ENCODE measurements at regions not wholly inside any gene's neighbourhood (a gene's known extent, or its start where the extent isn't known, plus 50 kb on each side); places are given as distances from the start of the nearest gene placed in this dataset.
"Not testable (repeated sequence)": the region's sequence is repeated elsewhere in the genome, so short reads cannot be mapped to it uniquely, and the experiment has no call there.

- DNase-seq, result not testable (repeated sequence)
Measured at GRCh38 chr6:141969768-141970415, 162.8 kb upstream of the GJE1 start.

GRCh38 chr6:141969201-141969600 lies 163.5 kb upstream of the GJE1 start:
- no peak for DNase-seq

DNA sequence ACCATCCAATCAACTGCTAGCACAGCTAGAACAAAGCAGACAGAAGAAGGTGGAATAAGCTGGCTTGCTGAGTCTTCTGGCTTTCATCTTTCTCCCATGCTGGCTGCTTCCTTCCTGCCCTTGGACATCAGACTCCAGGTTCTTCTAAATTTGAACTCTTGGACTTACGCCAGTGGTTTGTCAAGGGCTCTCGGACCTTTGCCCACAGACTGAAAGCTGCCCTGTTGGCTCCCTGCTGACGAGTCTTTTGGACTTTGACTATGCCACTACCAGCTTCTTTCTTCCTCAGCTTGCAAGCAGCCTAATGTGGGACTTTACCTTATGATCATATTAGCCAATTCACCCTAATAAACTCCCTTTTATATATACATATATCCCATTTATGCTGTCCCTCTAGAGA lies 164.1 kb upstream of the GJE1 start:
- DNase-seq, result no peak

DNA sequence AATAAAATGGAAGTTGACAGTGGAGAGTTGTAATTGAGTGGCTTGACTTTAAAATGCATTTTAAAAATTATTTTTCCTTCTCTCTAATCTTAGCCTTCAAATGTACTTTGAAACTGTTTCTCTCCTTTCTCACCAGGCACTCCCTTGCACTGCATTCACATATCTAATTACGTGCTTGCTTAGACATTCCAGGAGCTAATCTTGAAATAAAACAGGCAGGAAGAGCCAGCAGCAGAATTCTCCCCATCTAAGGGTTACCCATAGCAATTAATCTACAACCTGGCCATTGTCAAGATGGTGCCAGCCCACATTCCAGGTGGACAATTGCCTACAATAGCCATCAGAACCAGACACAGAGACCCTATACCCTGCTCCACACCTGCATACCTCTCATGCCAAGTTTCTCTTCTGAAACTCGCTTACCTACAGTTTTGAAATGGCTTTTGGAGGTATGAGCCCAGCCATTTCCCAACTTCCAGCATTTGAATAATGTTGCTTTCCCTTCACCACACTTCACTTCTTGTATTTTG lies 167.6 kb upstream of the GJE1 start:
- no peak for DNase-seq

DNA sequence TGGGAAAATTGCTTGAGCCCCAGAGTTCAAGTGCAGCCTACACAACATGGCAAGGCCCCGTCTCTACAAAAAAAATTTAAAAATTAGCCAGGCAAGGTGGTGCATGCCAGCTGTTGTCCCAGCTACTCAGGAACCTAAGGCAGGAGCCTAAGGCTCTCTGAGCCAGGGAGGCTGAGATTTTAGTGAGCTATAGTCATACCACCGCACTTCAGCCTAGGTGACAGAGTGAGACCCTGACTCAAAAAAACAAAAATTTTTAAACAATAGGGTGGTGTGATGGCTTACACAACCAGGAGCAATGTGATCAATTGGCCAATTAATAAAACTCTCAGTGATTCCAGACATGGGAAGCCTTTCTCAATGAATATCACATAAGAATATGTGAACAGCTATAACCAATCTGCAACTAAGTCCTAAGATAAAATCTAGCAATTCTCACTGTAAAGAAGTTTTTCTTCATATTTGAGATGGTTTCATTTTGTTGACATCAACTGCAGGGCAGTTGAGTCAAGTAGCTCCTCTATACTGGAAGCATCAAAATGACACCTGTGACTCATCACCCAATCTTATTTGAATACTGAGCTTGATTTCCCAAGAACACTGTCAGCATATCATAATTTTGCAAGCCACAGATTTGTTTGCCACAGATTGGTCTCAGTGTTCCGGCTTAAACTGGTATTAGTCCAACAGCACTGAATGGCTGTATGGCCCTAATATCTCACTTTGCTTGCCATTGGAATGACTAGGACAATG lies 169.0 kb upstream of the GJE1 start:
- DNase-seq, result no peak

- no peak for DNase-seq
Measured at GRCh38 chr6:141957271-141957670, 175.5 kb upstream of the GJE1 start.

DNA sequence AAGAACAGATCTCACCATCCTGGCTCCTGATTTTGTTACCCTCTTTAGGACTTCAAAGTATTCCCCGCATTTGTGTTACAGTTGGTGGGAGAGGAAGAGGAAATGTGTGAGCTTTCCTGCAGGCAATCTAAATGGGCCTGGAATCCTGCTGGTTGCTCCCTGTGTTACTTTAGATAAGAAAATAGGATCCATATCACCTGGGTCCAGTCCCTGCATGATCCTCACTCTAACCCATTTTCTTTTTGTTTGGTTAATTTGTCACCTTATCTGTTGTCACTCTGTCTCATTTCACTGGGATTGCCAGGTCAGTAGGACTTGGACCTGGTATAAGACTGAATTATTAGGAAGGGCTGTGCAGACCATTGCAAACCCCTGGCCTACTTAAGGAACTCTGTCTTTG lies 175.9 kb upstream of the GJE1 start:
- DNase-seq, result no peak

DNA sequence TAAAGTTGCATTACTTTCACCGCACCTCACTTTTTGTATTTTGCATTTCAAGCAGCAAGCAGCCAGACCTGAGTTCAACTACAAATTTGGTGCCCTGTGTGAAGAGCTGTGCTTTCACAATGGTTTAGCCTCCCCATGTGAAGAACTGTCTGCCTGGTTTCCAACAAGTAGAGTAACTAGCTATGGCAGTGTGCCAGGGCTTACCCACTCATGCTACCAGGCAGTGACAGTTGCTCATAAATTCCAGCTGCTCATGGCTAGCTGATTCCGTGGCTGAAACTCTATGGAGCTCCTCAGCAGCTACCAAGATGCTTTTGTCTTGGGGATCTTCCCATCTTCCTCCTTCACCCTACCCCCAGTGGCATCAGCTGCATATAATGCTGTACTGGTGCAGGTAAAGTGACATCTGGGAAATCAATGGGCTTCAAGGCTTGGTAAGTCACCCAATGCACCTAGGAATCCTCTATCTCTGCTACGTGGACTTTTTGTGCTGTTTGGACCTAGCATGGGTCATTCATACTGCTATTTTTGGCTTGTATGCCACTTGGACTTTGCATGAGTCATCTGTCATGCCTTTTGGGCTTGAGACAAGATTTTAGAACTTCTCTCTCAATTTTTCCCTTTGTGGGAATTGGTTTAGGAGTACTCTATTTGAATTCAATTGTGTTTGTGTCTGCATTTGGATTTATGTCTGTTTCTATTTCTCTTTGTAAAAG lies 176.5 kb upstream of the GJE1 start:
- no peak for DNase-seq

DNA sequence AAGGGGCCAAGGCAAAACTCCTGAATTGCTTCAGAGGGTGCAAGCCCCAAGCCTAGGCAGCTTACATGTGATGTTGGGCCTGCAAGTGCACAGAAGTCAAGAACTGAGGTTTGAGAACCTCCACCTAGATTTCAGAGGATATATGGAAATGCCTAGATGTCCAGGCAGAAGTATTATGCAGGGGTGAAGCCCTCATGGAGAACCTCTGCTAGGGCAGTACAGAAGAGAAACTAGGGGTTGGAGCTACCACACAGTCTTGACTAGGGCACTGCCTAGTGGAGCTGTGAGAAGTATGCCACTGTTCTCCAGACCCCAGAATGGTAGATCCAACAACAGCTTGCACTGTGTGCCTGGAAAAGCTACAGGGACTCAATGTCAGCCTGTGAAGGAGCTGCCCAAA lies 179.7 kb upstream of the GJE1 start:
- no peak for DNase-seq

- DNase-seq, result no peak
Measured at GRCh38 chr6:141946502-141946901, 186.2 kb upstream of the GJE1 start.

GRCh38 chr6:141938664-141939063 lies 194.1 kb upstream of the GJE1 start:
- DNase-seq, result no peak

GRCh38 chr6:141932685-141933084 lies 200.0 kb upstream of the GJE1 start:
- no peak for DNase-seq

- DNase-seq, result not testable (repeated sequence)
Measured at GRCh38 chr6:141926200-141926900, 206.4 kb upstream of the GJE1 start.

- DNase-seq, result no peak
Measured at GRCh38 chr6:141925001-141925400, 207.7 kb upstream of the GJE1 start.

DNA sequence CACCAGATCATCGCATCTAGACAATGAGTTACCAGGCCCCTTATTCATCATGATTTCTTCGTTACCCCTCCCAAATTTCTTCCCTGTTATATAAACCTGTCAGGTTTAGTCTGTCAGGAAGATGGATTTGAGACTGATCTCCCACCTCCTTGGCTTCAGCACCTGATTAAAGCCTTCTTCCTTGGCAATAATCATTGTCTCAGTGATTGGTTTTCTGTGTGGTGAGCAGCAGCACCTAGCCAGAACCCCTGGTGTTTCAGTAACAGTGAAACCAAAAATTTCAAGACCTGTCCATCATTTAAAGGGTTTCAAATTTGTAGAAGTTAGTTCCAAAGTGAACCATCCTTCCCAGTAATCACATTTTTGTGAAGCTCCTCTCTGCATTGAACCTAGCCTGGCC lies 209.8 kb upstream of the GJE1 start:
- no peak for DNase-seq

- not testable (repeated sequence) for DNase-seq
Measured at GRCh38 chr6:141916682-141917505, 215.8 kb upstream of the GJE1 start.

DNA sequence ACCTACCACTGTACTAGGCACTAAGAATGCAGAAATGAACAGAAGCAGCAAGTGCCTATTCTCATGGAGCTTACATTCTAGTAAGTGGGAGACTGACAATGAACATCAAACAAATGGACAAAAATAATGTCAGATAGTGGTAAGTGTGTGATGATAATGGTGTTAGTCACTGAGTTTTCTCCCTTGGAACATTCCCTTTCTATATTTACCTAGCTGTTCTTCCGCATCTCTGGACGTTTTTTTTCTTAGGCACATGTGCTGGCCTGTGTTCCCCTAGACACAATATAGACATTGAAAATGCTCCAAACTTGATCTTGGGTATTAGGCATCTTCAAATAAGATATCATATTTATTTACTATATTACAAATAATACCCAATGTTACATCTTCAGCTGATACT lies 218.1 kb upstream of the GJE1 start:
- no peak for DNase-seq

DNA sequence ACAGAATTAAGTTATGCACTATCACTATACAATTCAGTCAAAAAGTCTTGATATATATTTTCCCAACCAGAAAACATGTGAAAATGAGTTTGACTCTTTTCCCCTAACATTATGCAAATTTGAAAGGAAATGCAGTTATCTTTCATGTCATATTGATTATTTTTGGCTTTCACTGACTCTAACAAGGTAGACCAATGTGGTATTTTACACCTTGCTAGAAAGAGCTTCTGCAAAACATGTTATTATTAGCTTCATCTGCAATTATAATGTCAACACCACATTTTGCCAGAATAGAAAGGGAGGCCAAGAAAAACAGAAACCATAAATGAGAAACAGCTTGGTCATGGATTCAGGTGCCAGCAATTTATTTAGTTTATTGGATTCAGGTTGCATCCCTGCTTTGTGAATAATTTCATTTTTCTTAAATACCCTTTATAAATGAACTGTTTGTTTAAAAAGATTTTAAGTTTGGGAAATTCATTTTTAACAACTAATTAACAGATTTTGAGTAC lies 226.1 kb upstream of the GJE1 start:
- no peak for DNase-seq

- no peak for DNase-seq
Measured at GRCh38 chr6:141890661-141891060, 242.1 kb upstream of the GJE1 start.

DNA sequence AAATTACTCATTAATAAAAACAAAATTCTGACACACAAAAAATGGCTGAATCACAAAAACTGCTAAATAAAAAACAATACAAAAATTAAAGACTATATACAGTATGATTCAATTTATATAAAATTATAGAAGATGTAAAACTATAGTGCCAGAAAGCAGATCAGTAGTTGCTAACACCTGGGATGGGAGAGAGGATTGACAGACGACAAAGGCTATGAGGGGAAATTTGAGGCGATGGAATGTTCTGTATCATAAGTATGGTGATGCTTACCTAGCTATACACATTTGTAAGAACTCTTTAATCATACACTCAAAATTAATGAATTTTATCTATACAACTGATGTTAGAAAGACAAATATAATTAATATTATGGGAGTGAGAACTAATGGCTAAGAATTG lies 247.9 kb upstream of the GJE1 start:
- no peak for DNase-seq

DNA sequence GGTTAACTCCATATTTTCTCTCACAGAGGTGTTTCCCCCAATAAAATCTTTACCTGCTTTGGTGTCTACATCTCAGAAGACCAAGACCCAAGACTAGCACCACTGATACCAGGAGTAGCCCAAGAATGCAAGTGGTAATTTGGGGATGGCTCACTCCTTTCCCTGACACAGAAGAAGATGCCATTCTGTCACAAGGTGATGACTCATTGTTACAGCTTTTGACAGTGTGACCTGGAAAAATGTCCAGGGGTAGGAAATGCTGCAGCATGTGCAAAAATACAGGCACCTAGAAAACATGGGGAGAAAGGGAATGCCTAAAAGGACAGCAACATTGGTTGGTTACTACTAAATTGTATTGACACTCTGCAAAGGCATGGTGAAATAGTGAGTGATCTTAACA lies 254.0 kb upstream of the GJE1 start:
- DNase-seq, result no peak

All from activated CD4-positive, alpha-beta T cell treated with anti-CD3 and anti-CD28 coated beads, Interleukin-2, amount 50 U/mL, for 1 hour (primary cell).